B cell (primary cell): ENCODE measurements at regions not wholly inside any gene's neighbourhood (a gene's known extent, or its start where the extent isn't known, plus 50 kb on each side); places are given as distances from the start of the nearest gene placed in this dataset.

Experiments
- CTCF ChIP-seq: fragments of 200-600 bp; IDR thresholded peaks from one replicate; pipeline ENCODE4 v1.8.0; 2022; ENCODE audit warnings: antibody characterized with exemption, mild to moderate bottlenecking
- EZH2 ChIP-seq: IDR thresholded peaks from 2 replicates; pipeline ENCODE4 v1.6.1; 2012; ENCODE audit warnings: borderline replicate concordance, low read depth, mild to moderate bottlenecking, moderate library complexity, low read length; ENCODE audit not compliant: insufficient read depth, poor library complexity, severe bottlenecking

GRCh38 chr19:29016353-29016752 lies 196.6 kb downstream of the UQCRFS1 start:
- no peak for TF ChIP-seq CTCF
- no peak for TF ChIP-seq EZH2
